ENCODE measurements at regions not wholly inside any gene's neighbourhood (a gene's known extent, or its start where the extent isn't known, plus 50 kb on each side); places are given as distances from the start of the nearest gene placed in this dataset.

GRCh38 chr6:112979830-112980229 is 632.7 kb downstream of the RFPL4B start:
- Histone ChIP-seq H3K9ac (ENCODE audit: low read length) (no peak overlapping the region), H2AFZ (ENCODE audit: low read depth, low read length, poor library complexity, severe bottlenecking) (no peak overlapping the region), H3K9me3 (ENCODE audit: control insufficient read depth in 1 of 2, insufficient read depth in 1 of 2, low read depth in 1 of 2, low read length in 2 of 2) (no peaks in the 10 kb centered on the region), H3K79me2 (ENCODE audit: insufficient read depth, low read length) (no peaks in the 10 kb centered on the region), H3K36me3 (ENCODE audit: control insufficient read depth in 1 of 2, insufficient read depth in 2 of 2, low read length in 2 of 2) (no peaks in the 10 kb centered on the region), H3K9me2 (ENCODE audit: insufficient read depth) (no peaks in the 10 kb centered on the region), H4K20me1 (ENCODE audit: insufficient read depth) (no peaks in the 10 kb centered on the region), H3K4me1 (ENCODE audit: control insufficient read depth in 1 of 2, insufficient read depth in 2 of 2, low read length in 2 of 2) (no peaks in the 10 kb centered on the region), H3K4me3 (replicated peaks in 1 of 2; ENCODE audit: low read depth in 1 of 2, low read length in 2 of 2) (no peak overlapping the region), H3K4me2 (ENCODE audit: low read length) (no peak overlapping the region), H3K27me3 (ENCODE audit: insufficient read depth, low read length) (no peaks in the 10 kb centered on the region), H3K27ac (ENCODE audit: low read depth, low read length) (no peak overlapping the region)
- POLR2A ChIA-PET, result no interaction called here
- no TSS peak for BruUV-seq (replicated peaks)
- TF ChIP-seq CBX3 (IDR thresholded peaks at IDR 0.05; ENCODE audit: low read depth) (no peak), CTCF (IDR thresholded peaks at IDR 0.05 in 2 of 3, conservative IDR thresholded peaks at IDR 0.05 in 1 of 3; ENCODE audit: borderline replicate concordance in 1 of 3, insufficient read depth in 1 of 3, low read depth in 2 of 3, low read length in 2 of 3) (no peak)
- no peak for ATAC-seq
- DNase-seq (ENCODE audit: low read depth, low spot score), result no peak
- intact Hi-C loops (cut with micrococcal nuclease), result no loop called here
- CTCF ChIA-PET, result no interaction called here
- RAD21 ChIA-PET (ENCODE audit: low non-redundant PET in 1 of 2, low total read pairs in 2 of 2, uncharacterized antibody in 2 of 2, unreplicated experiment in 2 of 2), result no interaction called here

DNA sequence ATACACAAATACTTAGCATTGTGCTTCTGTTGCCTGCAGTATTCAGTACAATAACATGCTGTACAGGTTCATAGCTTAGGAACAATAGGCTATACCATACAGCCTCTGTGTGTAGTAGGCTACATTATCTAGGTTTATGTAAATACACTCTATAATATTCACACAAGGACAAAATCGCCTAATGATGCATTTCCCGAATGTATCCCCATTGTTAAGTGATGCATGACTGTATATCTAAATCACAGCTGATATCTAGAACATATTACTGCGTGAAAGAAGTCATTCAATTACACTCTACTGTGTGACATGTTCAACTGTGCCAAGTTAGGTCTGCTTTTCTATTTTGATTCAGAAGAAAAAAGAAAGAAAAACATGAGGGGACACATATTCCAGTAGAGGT is 633.5 kb downstream of the RFPL4B start:
- H3K4me3 ChIP-seq (replicated peaks in 1 of 2; ENCODE audit: low read depth in 1 of 2, low read length in 2 of 2), result no peak overlapping the region
- no peak overlapping the region for H3K27ac ChIP-seq (ENCODE audit: low read depth, low read length)
- H4K20me1 ChIP-seq (ENCODE audit: insufficient read depth), result no peaks in the 10 kb centered on the region
- no peaks in the 10 kb centered on the region for H3K36me3 ChIP-seq (ENCODE audit: control insufficient read depth in 1 of 2, insufficient read depth in 2 of 2, low read length in 2 of 2)
- no TSS peak for BruUV-seq (replicated peaks)
- ChIA-PET CTCF (no interaction called here), RAD21 (ENCODE audit: low non-redundant PET in 1 of 2, low total read pairs in 2 of 2, uncharacterized antibody in 2 of 2, unreplicated experiment in 2 of 2) (no interaction called here), POLR2A (no interaction called here)
- no peak overlapping the region for H2AFZ ChIP-seq (ENCODE audit: low read depth, low read length, poor library complexity, severe bottlenecking)
- H3K9ac ChIP-seq (ENCODE audit: low read length), result no peak overlapping the region
- no peaks in the 10 kb centered on the region for H3K27me3 ChIP-seq (ENCODE audit: insufficient read depth, low read length)
- no peak for DNase-seq (ENCODE audit: low read depth, low spot score)
- H3K9me3 ChIP-seq (ENCODE audit: control insufficient read depth in 1 of 2, insufficient read depth in 1 of 2, low read depth in 1 of 2, low read length in 2 of 2), result no peaks in the 10 kb centered on the region
- H3K79me2 ChIP-seq (ENCODE audit: insufficient read depth, low read length), result no peaks in the 10 kb centered on the region
- H3K4me1 ChIP-seq (ENCODE audit: control insufficient read depth in 1 of 2, insufficient read depth in 2 of 2, low read length in 2 of 2), result no peaks in the 10 kb centered on the region
- intact Hi-C loops (cut with micrococcal nuclease), result no loop called here
- no peak for ATAC-seq
- H3K4me2 ChIP-seq (ENCODE audit: low read length), result no peak overlapping the region
- no peaks in the 10 kb centered on the region for H3K9me2 ChIP-seq (ENCODE audit: insufficient read depth)
- TF ChIP-seq EZH2phosphoT487 (IDR thresholded peaks at IDR 0.05; ENCODE audit: borderline replicate concordance) (no peak), SIN3A (IDR thresholded peaks at IDR 0.05; ENCODE audit: low read depth) (no peak), CEBPB (IDR thresholded peaks at IDR 0.05; ENCODE audit: low read depth) (no peak), ZNF274 (IDR thresholded peaks at IDR 0.05; ENCODE audit: low read depth, low read length) (no peak), CBX3 (IDR thresholded peaks at IDR 0.05; ENCODE audit: low read depth) (no peak), POLR2AphosphoS5 (IDR thresholded peaks at IDR 0.05; ENCODE audit: low read depth, low read length) (no peak), MAX (IDR thresholded peaks at IDR 0.05) (no peak), YY1 (IDR thresholded peaks at IDR 0.05; ENCODE audit: extremely low read depth, insufficient replicate concordance, low read depth, low read length) (no peak), JUND (IDR thresholded peaks at IDR 0.05) (no peak), EGR1 (IDR thresholded peaks at IDR 0.05; ENCODE audit: low read depth) (no peak), ZFX (IDR thresholded peaks at IDR 0.05) (no peak), ELF1 (IDR thresholded peaks at IDR 0.05; ENCODE audit: borderline replicate concordance, low read depth) (no peak), CTCF (IDR thresholded peaks at IDR 0.05 in 2 of 3, conservative IDR thresholded peaks at IDR 0.05 in 1 of 3; ENCODE audit: borderline replicate concordance in 1 of 3, insufficient read depth in 1 of 3, low read depth in 2 of 3, low read length in 2 of 3) (no peak), EZH2 (IDR thresholded peaks at IDR 0.05) (no peak)
- TF ChIP-seq, protein P1, sequence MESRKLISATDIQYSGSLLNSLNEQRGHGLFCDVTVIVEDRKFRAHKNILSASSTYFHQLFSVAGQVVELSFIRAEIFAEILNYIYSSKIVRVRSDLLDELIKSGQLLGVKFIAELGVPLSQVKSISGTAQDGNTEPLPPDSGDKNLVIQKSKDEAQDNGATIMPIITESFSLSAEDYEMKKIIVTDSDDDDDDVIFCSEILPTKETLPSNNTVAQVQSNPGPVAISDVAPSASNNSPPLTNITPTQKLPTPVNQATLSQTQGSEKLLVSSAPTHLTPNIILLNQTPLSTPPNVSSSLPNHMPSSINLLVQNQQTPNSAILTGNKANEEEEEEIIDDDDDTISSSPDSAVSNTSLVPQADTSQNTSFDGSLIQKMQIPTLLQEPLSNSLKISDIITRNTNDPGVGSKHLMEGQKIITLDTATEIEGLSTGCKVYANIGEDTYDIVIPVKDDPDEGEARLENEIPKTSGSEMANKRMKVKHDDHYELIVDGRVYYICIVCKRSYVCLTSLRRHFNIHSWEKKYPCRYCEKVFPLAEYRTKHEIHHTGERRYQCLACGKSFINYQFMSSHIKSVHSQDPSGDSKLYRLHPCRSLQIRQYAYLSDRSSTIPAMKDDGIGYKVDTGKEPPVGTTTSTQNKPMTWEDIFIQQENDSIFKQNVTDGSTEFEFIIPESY (IDR thresholded peaks at IDR 0.05; ENCODE audit: extremely low read depth, insufficient replicate concordance, low read length), result no peak
